HepG2 (cell line): ENCODE measurements at regions not wholly inside any gene's neighbourhood (a gene's known extent, or its start where the extent isn't known, plus 50 kb on each side); places are given as distances from the start of the nearest gene placed in this dataset.

Experiments used
- ATAC-seq: fragments of 200-7000 bp; cut with Tn5 transposase; 3 replicates; pipeline ENCODE4 v1.9.1; 2020; ENCODE audit warnings: mild to moderate bottlenecking, moderate library complexity
- BruUV-seq: library from RNA; stranded (reverse); fragments of 400-500 nt; replicated peaks from 2 replicates; lab custom pipeline; 2021; lab: Mats Ljungman, UMichigan
- CTCF ChIA-PET: fragments of 300-600 bp; formaldehyde crosslinking; extraction: SDS; loops from one replicate; lab custom pipeline; 2021; ENCODE audit warnings: low total read pairs, inconsistent platforms, low intra/inter-chr PET ratio; lab: Yijun Ruan, JAX
- POLR2A ChIA-PET: fragments of 350-600 bp; sonication (Branson Sonifier 250); formaldehyde crosslinking; loops from one replicate; lab custom pipeline; 2020; ENCODE audit warnings: antibody characterized with exemption, inconsistent platforms; lab: Yijun Ruan, JAX
- DNase-seq: peaks from one replicate; pipeline ENCODE4 v3.0.0-alpha.2; 2015; ENCODE audit warnings: low spot score
- FAIRE-seq: peaks from 3 replicates; lab custom pipeline; 2011; peaks lifted over from hg19 to GRCh38; lab: Jason Lieb, UNC
- H2AFZ ChIP-seq: one replicate; pipeline ENCODE4 v1.6.1; 2011; ENCODE audit warnings: low read length, inconsistent platforms
- H3K27ac ChIP-seq: fragments of 300-600 bp; 3 replicates; pipeline ENCODE4 v1.8.0; 2011; ENCODE audit warnings: mixed run types, mild to moderate bottlenecking, mixed read lengths, low read length, inconsistent platforms; ENCODE audit not compliant: insufficient read depth; ENCODE audit errors: extremely low read length
- H3K27me3 ChIP-seq, 2 experiments: fragments of 200-600 bp in 1 of 2; 2 replicates in 1 of 2; 3 replicates in 1 of 2; pipeline versions ENCODE4 v1.6.0 to v1.8.0; 2011; ENCODE audit warnings: low read length in 2 of 2, mild to moderate bottlenecking in 2 of 2, moderate library complexity in 2 of 2, inconsistent platforms in 1 of 2; ENCODE audit not compliant: insufficient read depth in 2 of 2, control insufficient read depth in 1 of 2
- H3K36me3 ChIP-seq, 2 experiments: fragments of 200-600 bp in 1 of 2; replicated peaks in 1 of 2; 2 replicates in 1 of 2; 3 replicates in 1 of 2; pipeline versions ENCODE4 v1.5.1 to v1.8.0; 2011; ENCODE audit warnings: low read length in 2 of 2, inconsistent platforms in 1 of 2; ENCODE audit not compliant: insufficient read depth in 2 of 2, control insufficient read depth in 1 of 2
- H3K4me1 ChIP-seq: 2 replicates; pipeline ENCODE4 v1.5.1; 2012; ENCODE audit warnings: low read length, inconsistent platforms; ENCODE audit not compliant: insufficient read depth
- H3K4me2 ChIP-seq: 2 replicates; pipeline ENCODE4 v1.6.0; 2011; ENCODE audit warnings: low read depth, low read length, inconsistent platforms
- H3K4me3 ChIP-seq, 3 experiments: fragments of 200-600 bp in 1 of 3; sonication (generic), shearing (Covaris generic) in 1 of 3; replicated peaks in 1 of 3; 2 replicates each; pipeline ENCODE4 v1.5.1; 2011 to 2016; ENCODE audit warnings: low read length in 3 of 3, inconsistent platforms in 2 of 3, low read depth in 2 of 3, mild to moderate bottlenecking in 2 of 3, control low read depth in 1 of 3, mixed read lengths in 1 of 3; ENCODE audit not compliant: insufficient read depth in 1 of 3
- H3K79me2 ChIP-seq: one replicate; pipeline ENCODE4 v1.6.1; 2011; ENCODE audit warnings: low read length, inconsistent platforms; ENCODE audit not compliant: insufficient read depth
- H3K9ac ChIP-seq: 2 replicates; pipeline ENCODE4 v1.6.0; 2011; ENCODE audit warnings: mild to moderate bottlenecking, low read depth, low read length, inconsistent platforms; ENCODE audit not compliant: insufficient read depth
- H3K9me3 ChIP-seq: 2 replicates; pipeline ENCODE4 v1.5.1; 2012; ENCODE audit warnings: mild to moderate bottlenecking, low read length
- H4K20me1 ChIP-seq: 2 replicates; pipeline ENCODE4 v1.6.0; 2011; ENCODE audit warnings: inconsistent platforms, mild to moderate bottlenecking, low read length, moderate library complexity; ENCODE audit not compliant: insufficient read depth
- HMGXB4 ChIP-seq, 2 experiments: sonication (generic) in 1 of 2; formaldehyde crosslinking in 1 of 2; IDR thresholded peaks; 2 replicates each; pipeline versions ENCODE4 v1.4.0 to v1.6.1; 2018 to 2020; ENCODE audit warnings: missing genetic modification reagents in 2 of 2, borderline replicate concordance in 1 of 2, low read depth in 1 of 2, mild to moderate bottlenecking in 1 of 2, missing biosample characterization in 1 of 2
- NKX3-1 ChIP-seq: sonication (generic); formaldehyde crosslinking; IDR thresholded peaks from 2 replicates; pipeline ENCODE4 v1.5.0; 2020; ENCODE audit warnings: missing genetic modification reagents
- RAD51 ChIP-seq: fragments of 450-650 bp; IDR thresholded peaks from 2 replicates; pipeline ENCODE4 v1.6.1; 2016; ENCODE audit warnings: borderline replicate concordance
- ZIK1 ChIP-seq: sonication (generic); formaldehyde crosslinking; IDR thresholded peaks from 2 replicates; pipeline ENCODE4 v1.5.0; 2020; ENCODE audit warnings: mild to moderate bottlenecking, low read depth, missing genetic modification reagents, borderline replicate concordance
- ZNF34 ChIP-seq: sonication (generic); formaldehyde crosslinking; IDR thresholded peaks from 2 replicates; pipeline ENCODE4 v1.4.0; 2020; ENCODE audit warnings: mild to moderate bottlenecking, missing genetic modification reagents, borderline replicate concordance
- ZNF784 ChIP-seq: sonication (generic); formaldehyde crosslinking; IDR thresholded peaks from 2 replicates; pipeline ENCODE4 v1.5.1; 2020; ENCODE audit warnings: missing genetic modification reagents, mild to moderate bottlenecking, borderline replicate concordance
- WGBS: methylation state at CpG from one replicate; pipeline ENCODE4 v1.1.6; 2017; ENCODE audit warnings: low lambda C conversion rate; 5-methylcytosine and 5-hydroxymethylcytosine counted together
- in situ Hi-C: cut with HindIII; loops from 2 replicates; pipeline ENCODE4 v1.10.0; 2017; ENCODE audit warnings: low pct_unique_long_range_greater_than_20kb; ENCODE audit not compliant: extremely low pct_ligation_motif_present
- intact Hi-C: fragments of 100-400 bp; cut with micrococcal nuclease; formaldehyde crosslinking; loops from one replicate; pipeline ENCODE4 v1.10.0; 2022; ENCODE audit not compliant: unreplicated experiment

- Histone ChIP-seq H3K79me2 (no peaks in the 10 kb centered on the region), H3K27me3 (no peaks in the 10 kb centered on the region), H3K4me1 (no peaks in the 10 kb centered on the region), H4K20me1 (no peaks in the 10 kb centered on the region), H2AFZ (no peak overlapping the region), H3K27ac (no peak overlapping the region), H3K9me3 (no peaks in the 10 kb centered on the region), H3K4me2 (no peak overlapping the region), H3K4me3 (no peak overlapping the region), H3K36me3 (no peaks in the 10 kb centered on the region), H3K9ac (no peak overlapping the region)
- ChIA-PET POLR2A (no interaction called here), CTCF (no interaction called here)
- intact Hi-C loops = no loop called here
- DNase-seq (no peak), FAIRE-seq (no peak), ATAC-seq (no peak)
- in situ Hi-C loops = no loop called here
- WGBS = 36% methylated on average over 3 of the region's 3 CpGs
- no TSS peak for BruUV-seq
- no peak for TF ChIP-seq HMGXB4 (CRISPR knock-in tag; IDR thresholded peaks at IDR 0.05; ENCODE audit: borderline replicate concordance in 1 of 2, low read depth in 1 of 2)
- TF ChIP-seq ZNF34 (CRISPR knock-in tag) = no peak
- TF ChIP-seq ZNF784 (CRISPR knock-in tag) = no peak
- TF ChIP-seq RAD51 = no peak
- no peak for TF ChIP-seq ZIK1 (CRISPR knock-in tag)
- TF ChIP-seq NKX3-1 (CRISPR knock-in tag) = no peak
Observed at GRCh38 chr13:90680826-90681225, 666.7 kb upstream of the MIR17HG start.
